ENCODE measurements at regions not wholly inside any gene's neighbourhood (a gene's known extent, or its start where the extent isn't known, plus 50 kb on each side); places are given as distances from the start of the nearest gene placed in this dataset.

GRCh38 chr6:66128243-66128642 is 421.2 kb upstream of the EYS start (continued):
- TF ChIP-seq CHD7 (IDR thresholded peaks at IDR 0.05; ENCODE audit: insufficient replicate concordance, low read length) (no peak), TAF1 (IDR thresholded peaks at IDR 0.05; ENCODE audit: low read depth, low read length) (no peak), CHD1 (IDR thresholded peaks at IDR 0.05; ENCODE audit: low read depth, low read length) (no peak), POLR2A (IDR thresholded peaks at IDR 0.05; ENCODE audit: control extremely low read depth in 1 of 2, low read depth in 2 of 2, low read length in 2 of 2) (no peak), CHD2 (IDR thresholded peaks at IDR 0.05; ENCODE audit: low read length) (no peak), RFX5 (IDR thresholded peaks at IDR 0.05; ENCODE audit: borderline replicate concordance, low read depth, low read length) (no peak), EGR1 (IDR thresholded peaks at IDR 0.05; ENCODE audit: borderline replicate concordance, low read depth, low read length) (no peak)
- TF ChIP-seq, protein P1, sequence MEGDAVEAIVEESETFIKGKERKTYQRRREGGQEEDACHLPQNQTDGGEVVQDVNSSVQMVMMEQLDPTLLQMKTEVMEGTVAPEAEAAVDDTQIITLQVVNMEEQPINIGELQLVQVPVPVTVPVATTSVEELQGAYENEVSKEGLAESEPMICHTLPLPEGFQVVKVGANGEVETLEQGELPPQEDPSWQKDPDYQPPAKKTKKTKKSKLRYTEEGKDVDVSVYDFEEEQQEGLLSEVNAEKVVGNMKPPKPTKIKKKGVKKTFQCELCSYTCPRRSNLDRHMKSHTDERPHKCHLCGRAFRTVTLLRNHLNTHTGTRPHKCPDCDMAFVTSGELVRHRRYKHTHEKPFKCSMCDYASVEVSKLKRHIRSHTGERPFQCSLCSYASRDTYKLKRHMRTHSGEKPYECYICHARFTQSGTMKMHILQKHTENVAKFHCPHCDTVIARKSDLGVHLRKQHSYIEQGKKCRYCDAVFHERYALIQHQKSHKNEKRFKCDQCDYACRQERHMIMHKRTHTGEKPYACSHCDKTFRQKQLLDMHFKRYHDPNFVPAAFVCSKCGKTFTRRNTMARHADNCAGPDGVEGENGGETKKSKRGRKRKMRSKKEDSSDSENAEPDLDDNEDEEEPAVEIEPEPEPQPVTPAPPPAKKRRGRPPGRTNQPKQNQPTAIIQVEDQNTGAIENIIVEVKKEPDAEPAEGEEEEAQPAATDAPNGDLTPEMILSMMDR (IDR thresholded peaks at IDR 0.05; ENCODE audit: control extremely low read depth in 1 of 3, insufficient read depth in 1 of 3, low read depth in 1 of 3, low read length in 3 of 3): no peak

Measured in H1 (cell line).